SK-N-SH (cell line): ENCODE measurements at regions not wholly inside any gene's neighbourhood (a gene's known extent, or its start where the extent isn't known, plus 50 kb on each side); places are given as distances from the start of the nearest gene placed in this dataset.
A peak's percentile ranks its signal among the peaks of the same experiment; 100 is the strongest.

Experiments
- CTCF ChIA-PET: fragments of 300-600, 350-600 bp; formaldehyde crosslinking; extraction: SDS; loops from one replicate; lab custom pipeline; 2021; lab: Yijun Ruan, JAX
- POLR2A ChIA-PET: fragments of 350-600 bp; sonication (Branson Sonifier 250); formaldehyde crosslinking; extraction: SDS; loops from one replicate; lab custom pipeline; 2020; ENCODE audit warnings: antibody characterized with exemption, inconsistent platforms; lab: Yijun Ruan, JAX
- DNase-seq: peaks from one replicate; pipeline ENCODE4 v3.0.0; 2012
- H2AFZ ChIP-seq: fragments of 200-600 bp; sonication (generic); 2 replicates; pipeline ENCODE4 v1.8.1; 2016; ENCODE audit warnings: antibody characterized with exemption, mild to moderate bottlenecking, low read depth
- H3F3A ChIP-seq: fragments of 200-600 bp; sonication (generic); replicated peaks from 2 replicates; pipeline ENCODE3; 2016; ENCODE audit warnings: antibody characterized with exemption, mild to moderate bottlenecking; ENCODE audit not compliant: insufficient read depth
- H3K27ac ChIP-seq, 2 experiments: fragments of 200-500 bp in 1 of 2; fragments of 200-600 bp in 1 of 2; sonication (Bioruptor generic) in 1 of 2; sonication (generic), shearing (Covaris generic) in 1 of 2; 2 replicates each; pipeline versions ENCODE4 v1.5.1 to v1.6.1; 2014 to 2016; ENCODE audit warnings: low read depth in 2 of 2, inconsistent platforms in 1 of 2, low read length in 1 of 2, mild to moderate bottlenecking in 1 of 2, mixed read lengths in 1 of 2
- H3K27me3 ChIP-seq: fragments of 200-600 bp; sonication (generic), shearing (Covaris generic); 2 replicates; pipeline ENCODE4 v1.6.1; 2016; ENCODE audit warnings: mixed run types; ENCODE audit not compliant: insufficient read depth
- H3K36me3 ChIP-seq, 2 experiments: fragments of 200-500 bp in 1 of 2; fragments of 200-600 bp in 1 of 2; sonication (Bioruptor generic) in 1 of 2; sonication (generic) in 1 of 2; replicated peaks in 1 of 2; 2 replicates each; pipeline versions ENCODE3 to v1.5.1; 2014 to 2016; ENCODE audit warnings: low read length in 1 of 2, mild to moderate bottlenecking in 1 of 2; ENCODE audit not compliant: insufficient read depth in 2 of 2, control insufficient read depth in 1 of 2
- H3K4me1 ChIP-seq, 2 experiments: fragments of 200-500 bp in 1 of 2; fragments of 200-600 bp in 1 of 2; sonication (Bioruptor generic) in 1 of 2; sonication (generic), shearing (Covaris generic) in 1 of 2; 2 replicates each; pipeline versions ENCODE4 v1.5.1 to v1.6.1; 2014 to 2016; ENCODE audit warnings: low read depth in 1 of 2, low read length in 1 of 2, mixed run types in 1 of 2; ENCODE audit not compliant: insufficient read depth in 2 of 2, control insufficient read depth in 1 of 2
- H3K4me2 ChIP-seq: fragments of 200-600 bp; sonication (generic), shearing (Covaris generic); 2 replicates; pipeline ENCODE4 v1.6.1; 2017; ENCODE audit warnings: mixed run types
- H3K4me3 ChIP-seq, 2 experiments: fragments of 200-500 bp in 1 of 2; fragments of 200-600 bp in 1 of 2; sonication (Bioruptor generic) in 1 of 2; sonication (generic), shearing (Covaris generic) in 1 of 2; 2 replicates each; pipeline versions ENCODE4 v1.5.1 to v1.8.1; 2014 to 2016; ENCODE audit warnings: low read depth in 2 of 2, inconsistent platforms in 1 of 2, low read length in 1 of 2, mild to moderate bottlenecking in 1 of 2, mixed read lengths in 1 of 2, moderate library complexity in 1 of 2
- H3K79me2 ChIP-seq: fragments of 200-600 bp; sonication (generic); 2 replicates; pipeline ENCODE4 v1.8.1; 2017; ENCODE audit warnings: mild to moderate bottlenecking; ENCODE audit not compliant: insufficient read depth
- H3K9ac ChIP-seq: fragments of 200-600 bp; sonication (generic); 2 replicates; pipeline ENCODE4 v1.6.1; 2017; ENCODE audit warnings: mixed run types
- H3K9me2 ChIP-seq: fragments of 200-600 bp; sonication (generic); 2 replicates; pipeline ENCODE4 v1.6.1; 2017; ENCODE audit warnings: mixed run types
- H3K9me3 ChIP-seq: fragments of 200-600 bp; sonication (generic); 2 replicates; pipeline ENCODE4 v1.6.1; 2017; ENCODE audit warnings: mixed run types, mild to moderate bottlenecking, moderate library complexity
- H4K20me1 ChIP-seq: fragments of 200-600 bp; sonication (generic); 2 replicates; pipeline ENCODE4 v1.6.1; 2017; ENCODE audit warnings: mild to moderate bottlenecking, mixed run types; ENCODE audit not compliant: insufficient read depth
- CHD2 ChIP-seq: fragments of 150-350 bp; IDR thresholded peaks from 2 replicates; pipeline ENCODE4 v1.6.1; 2018; ENCODE audit warnings: low read length; ENCODE audit not compliant: partially characterized antibody
- EZH2phosphoT487 ChIP-seq: fragments of 200-600 bp; sonication (generic); IDR thresholded peaks from 2 replicates; pipeline ENCODE4 v1.6.1; 2017; ENCODE audit warnings: low read depth, mixed run types, mild to moderate bottlenecking, antibody characterized with exemption, moderate library complexity, borderline replicate concordance
- FOXJ3 ChIP-seq: sonication (generic); formaldehyde crosslinking; IDR thresholded peaks from 2 replicates; pipeline ENCODE4 v1.5.1; 2020; ENCODE audit warnings: mild to moderate bottlenecking, missing genetic modification reagents
- FOXM1 ChIP-seq: IDR thresholded peaks from 2 replicates; pipeline ENCODE4 v1.4.0; 2012; ENCODE audit warnings: low read depth, mild to moderate bottlenecking
- GABPA ChIP-seq: IDR thresholded peaks from 2 replicates; pipeline ENCODE4 v1.4.0; 2012; ENCODE audit warnings: low read depth, mild to moderate bottlenecking
- GATA2 ChIP-seq: sonication (generic); formaldehyde crosslinking; IDR thresholded peaks from 2 replicates; pipeline ENCODE4 v1.5.0; 2020; ENCODE audit warnings: mild to moderate bottlenecking, missing genetic modification reagents
- JUND ChIP-seq: IDR thresholded peaks from 2 replicates; pipeline ENCODE4 v1.4.0; 2012
- MEF2A ChIP-seq: IDR thresholded peaks from 2 replicates; pipeline ENCODE4 v1.4.0; 2012; ENCODE audit warnings: low read depth, borderline replicate concordance
- MXI1 ChIP-seq: IDR thresholded peaks from 2 replicates; pipeline ENCODE4 v1.6.1; 2012; ENCODE audit warnings: mild to moderate bottlenecking, low read depth, low read length, improper control_type of control experiment
- NRF1 ChIP-seq: IDR thresholded peaks from 2 replicates; pipeline ENCODE4 v1.6.1; 2012; ENCODE audit warnings: low read depth, mild to moderate bottlenecking, low read length
- POLR2AphosphoS5 ChIP-seq: IDR thresholded peaks from 2 replicates; pipeline ENCODE4 v1.6.1; 2012; ENCODE audit warnings: low read depth, low read length
- RCOR1 ChIP-seq: fragments of 150-350 bp; IDR thresholded peaks from 2 replicates; pipeline ENCODE4 v1.6.1; 2017; ENCODE audit warnings: antibody characterized with exemption, low read length
- RFX5 ChIP-seq: IDR thresholded peaks from 2 replicates; pipeline ENCODE4 v1.6.1; 2012; ENCODE audit warnings: mild to moderate bottlenecking, improper control_type of control experiment, low read length
- RXRA ChIP-seq: IDR thresholded peaks from 2 replicates; pipeline ENCODE4 v1.4.0; 2012; ENCODE audit warnings: low read depth, mild to moderate bottlenecking, borderline replicate concordance
- SIN3A ChIP-seq: IDR thresholded peaks from 2 replicates; pipeline ENCODE4 v1.6.1; 2012; ENCODE audit warnings: low read depth, mild to moderate bottlenecking, low read length, moderate library complexity, borderline replicate concordance
- SMC3 ChIP-seq: IDR thresholded peaks from 2 replicates; pipeline ENCODE4 v1.6.1; 2012; ENCODE audit warnings: low read depth, low read length, improper control_type of control experiment
- TEAD4 ChIP-seq: IDR thresholded peaks from 2 replicates; pipeline ENCODE4 v1.4.0; 2012; ENCODE audit warnings: mild to moderate bottlenecking, borderline replicate concordance; ENCODE audit not compliant: insufficient read depth
- YY1 ChIP-seq: IDR thresholded peaks from 2 replicates; pipeline ENCODE4 v1.4.0; 2012; ENCODE audit warnings: low read depth, mild to moderate bottlenecking
- WGBS: methylation state at CpG from one replicate; pipeline ENCODE4 v1.1.6; 2017; ENCODE audit warnings: low lambda C conversion rate; 5-methylcytosine and 5-hydroxymethylcytosine counted together
- TF ChIP-seq, protein P1 (sequence below): IDR thresholded peaks from 2 replicates; pipeline ENCODE4 v1.4.0; 2012; ENCODE audit warnings: low read depth
- TF ChIP-seq, protein P2 (sequence below): IDR thresholded peaks from 2 replicates; pipeline ENCODE4; 2012
- TF ChIP-seq, protein P3 (sequence below): IDR thresholded peaks from 2 replicates; pipeline ENCODE4 v1.6.1; 2012; ENCODE audit warnings: mild to moderate bottlenecking, low read depth, low read length, moderate library complexity
- TF ChIP-seq, protein P4 (sequence below): fragments of 200-600 bp; sonication (generic); IDR thresholded peaks from 2 replicates; pipeline ENCODE4 v1.6.1; 2017; ENCODE audit warnings: antibody characterized with exemption, mild to moderate bottlenecking, moderate library complexity
- TF ChIP-seq, protein P5 (sequence below): IDR thresholded peaks from 2 replicates; pipeline ENCODE4 v1.4.0; 2012; ENCODE audit warnings: low read depth, borderline replicate concordance

DNA sequence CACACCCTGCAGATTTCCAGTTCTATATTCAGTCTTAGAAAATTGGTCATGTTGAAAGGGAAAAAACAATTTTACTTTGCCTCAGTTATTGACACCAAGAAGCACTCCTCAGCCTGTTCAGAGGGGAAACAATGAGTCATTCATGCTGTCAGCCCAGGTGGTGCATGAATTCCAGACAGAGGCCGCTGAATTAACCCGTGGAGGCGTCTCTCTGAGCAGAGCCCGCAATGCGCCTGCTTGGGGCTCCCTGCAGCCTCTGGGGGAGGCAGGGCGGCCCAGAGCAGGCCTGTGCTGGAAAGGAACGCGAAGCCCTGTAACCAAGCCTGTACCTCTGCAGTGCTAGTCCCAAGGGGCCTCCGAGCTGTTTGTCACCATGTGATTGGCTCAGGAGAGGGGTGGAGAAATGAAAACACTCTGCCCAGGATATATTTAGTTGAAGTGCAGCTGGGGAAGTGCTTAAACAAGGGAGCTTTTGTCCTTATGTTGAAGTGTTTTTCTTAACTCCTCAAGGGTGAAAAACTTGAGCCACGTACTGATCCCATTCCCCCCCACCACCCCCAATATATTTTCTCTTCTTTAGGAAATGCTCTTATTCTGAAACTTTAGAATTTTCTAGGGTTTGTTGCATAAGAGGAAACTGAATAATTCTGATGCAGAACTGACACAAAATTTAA, 68.3 kb upstream of the CHD2 start:
- CTCF ChIA-PET, result interaction anchor here (1.1 to 2.4 kb wide), 9 partner anchors 9 to 87 kb away, joined by 3 to 14 read pairs (median 5); partner anchors contain the start of gene CHD2
- peak overlapping the region; percentile 88 to 94 for H3K27ac ChIP-seq
- peak; percentile 8; the same call in 1 of the 2 replicates for TF ChIP-seq RCOR1
- TF ChIP-seq, protein P1, sequence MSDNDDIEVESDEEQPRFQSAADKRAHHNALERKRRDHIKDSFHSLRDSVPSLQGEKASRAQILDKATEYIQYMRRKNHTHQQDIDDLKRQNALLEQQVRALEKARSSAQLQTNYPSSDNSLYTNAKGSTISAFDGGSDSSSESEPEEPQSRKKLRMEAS, result peak; percentile 90
- TF ChIP-seq, protein P2, sequence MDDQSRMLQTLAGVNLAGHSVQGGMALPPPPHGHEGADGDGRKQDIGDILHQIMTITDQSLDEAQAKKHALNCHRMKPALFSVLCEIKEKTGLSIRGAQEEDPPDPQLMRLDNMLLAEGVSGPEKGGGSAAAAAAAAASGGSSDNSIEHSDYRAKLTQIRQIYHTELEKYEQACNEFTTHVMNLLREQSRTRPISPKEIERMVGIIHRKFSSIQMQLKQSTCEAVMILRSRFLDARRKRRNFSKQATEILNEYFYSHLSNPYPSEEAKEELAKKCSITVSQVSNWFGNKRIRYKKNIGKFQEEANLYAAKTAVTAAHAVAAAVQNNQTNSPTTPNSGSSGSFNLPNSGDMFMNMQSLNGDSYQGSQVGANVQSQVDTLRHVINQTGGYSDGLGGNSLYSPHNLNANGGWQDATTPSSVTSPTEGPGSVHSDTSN, result peak; percentile 56
- no peak; the same call in 1 of the 2 replicates for TF ChIP-seq MEF2A
- TF ChIP-seq GABPA, result no peak; the same call in 1 of the 2 replicates
- TF ChIP-seq TEAD4, result peak; percentile 65; the same call in 1 of the 2 replicates
- TF ChIP-seq MXI1, result peak; percentile 89
- peak; percentile 68 for TF ChIP-seq NRF1
- TF ChIP-seq, protein P3, sequence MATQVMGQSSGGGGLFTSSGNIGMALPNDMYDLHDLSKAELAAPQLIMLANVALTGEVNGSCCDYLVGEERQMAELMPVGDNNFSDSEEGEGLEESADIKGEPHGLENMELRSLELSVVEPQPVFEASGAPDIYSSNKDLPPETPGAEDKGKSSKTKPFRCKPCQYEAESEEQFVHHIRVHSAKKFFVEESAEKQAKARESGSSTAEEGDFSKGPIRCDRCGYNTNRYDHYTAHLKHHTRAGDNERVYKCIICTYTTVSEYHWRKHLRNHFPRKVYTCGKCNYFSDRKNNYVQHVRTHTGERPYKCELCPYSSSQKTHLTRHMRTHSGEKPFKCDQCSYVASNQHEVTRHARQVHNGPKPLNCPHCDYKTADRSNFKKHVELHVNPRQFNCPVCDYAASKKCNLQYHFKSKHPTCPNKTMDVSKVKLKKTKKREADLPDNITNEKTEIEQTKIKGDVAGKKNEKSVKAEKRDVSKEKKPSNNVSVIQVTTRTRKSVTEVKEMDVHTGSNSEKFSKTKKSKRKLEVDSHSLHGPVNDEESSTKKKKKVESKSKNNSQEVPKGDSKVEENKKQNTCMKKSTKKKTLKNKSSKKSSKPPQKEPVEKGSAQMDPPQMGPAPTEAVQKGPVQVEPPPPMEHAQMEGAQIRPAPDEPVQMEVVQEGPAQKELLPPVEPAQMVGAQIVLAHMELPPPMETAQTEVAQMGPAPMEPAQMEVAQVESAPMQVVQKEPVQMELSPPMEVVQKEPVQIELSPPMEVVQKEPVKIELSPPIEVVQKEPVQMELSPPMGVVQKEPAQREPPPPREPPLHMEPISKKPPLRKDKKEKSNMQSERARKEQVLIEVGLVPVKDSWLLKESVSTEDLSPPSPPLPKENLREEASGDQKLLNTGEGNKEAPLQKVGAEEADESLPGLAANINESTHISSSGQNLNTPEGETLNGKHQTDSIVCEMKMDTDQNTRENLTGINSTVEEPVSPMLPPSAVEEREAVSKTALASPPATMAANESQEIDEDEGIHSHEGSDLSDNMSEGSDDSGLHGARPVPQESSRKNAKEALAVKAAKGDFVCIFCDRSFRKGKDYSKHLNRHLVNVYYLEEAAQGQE, result 0 out of 2 replicates have a peak, but pooled peaks have one; percentile 27
- peak; percentile 82 for TF ChIP-seq JUND
- TF ChIP-seq FOXM1, result no peak
- TF ChIP-seq SMC3, result peak; percentile 12; the same call in 1 of the 2 replicates
- TF ChIP-seq CHD2, result peak; percentile 18
- peak; percentile 91 for TF ChIP-seq SIN3A
- TF ChIP-seq RFX5, result no peak; the same call in 1 of the 2 replicates
- TF ChIP-seq, protein P4, sequence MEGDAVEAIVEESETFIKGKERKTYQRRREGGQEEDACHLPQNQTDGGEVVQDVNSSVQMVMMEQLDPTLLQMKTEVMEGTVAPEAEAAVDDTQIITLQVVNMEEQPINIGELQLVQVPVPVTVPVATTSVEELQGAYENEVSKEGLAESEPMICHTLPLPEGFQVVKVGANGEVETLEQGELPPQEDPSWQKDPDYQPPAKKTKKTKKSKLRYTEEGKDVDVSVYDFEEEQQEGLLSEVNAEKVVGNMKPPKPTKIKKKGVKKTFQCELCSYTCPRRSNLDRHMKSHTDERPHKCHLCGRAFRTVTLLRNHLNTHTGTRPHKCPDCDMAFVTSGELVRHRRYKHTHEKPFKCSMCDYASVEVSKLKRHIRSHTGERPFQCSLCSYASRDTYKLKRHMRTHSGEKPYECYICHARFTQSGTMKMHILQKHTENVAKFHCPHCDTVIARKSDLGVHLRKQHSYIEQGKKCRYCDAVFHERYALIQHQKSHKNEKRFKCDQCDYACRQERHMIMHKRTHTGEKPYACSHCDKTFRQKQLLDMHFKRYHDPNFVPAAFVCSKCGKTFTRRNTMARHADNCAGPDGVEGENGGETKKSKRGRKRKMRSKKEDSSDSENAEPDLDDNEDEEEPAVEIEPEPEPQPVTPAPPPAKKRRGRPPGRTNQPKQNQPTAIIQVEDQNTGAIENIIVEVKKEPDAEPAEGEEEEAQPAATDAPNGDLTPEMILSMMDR, result no peak
- 0 out of 2 replicates have a peak, but pooled peaks have one; percentile 32 for TF ChIP-seq RXRA
- no peak for TF ChIP-seq EZH2phosphoT487
- TF ChIP-seq GATA2 (CRISPR knock-in tag), result no peak
- TF ChIP-seq, protein P5, sequence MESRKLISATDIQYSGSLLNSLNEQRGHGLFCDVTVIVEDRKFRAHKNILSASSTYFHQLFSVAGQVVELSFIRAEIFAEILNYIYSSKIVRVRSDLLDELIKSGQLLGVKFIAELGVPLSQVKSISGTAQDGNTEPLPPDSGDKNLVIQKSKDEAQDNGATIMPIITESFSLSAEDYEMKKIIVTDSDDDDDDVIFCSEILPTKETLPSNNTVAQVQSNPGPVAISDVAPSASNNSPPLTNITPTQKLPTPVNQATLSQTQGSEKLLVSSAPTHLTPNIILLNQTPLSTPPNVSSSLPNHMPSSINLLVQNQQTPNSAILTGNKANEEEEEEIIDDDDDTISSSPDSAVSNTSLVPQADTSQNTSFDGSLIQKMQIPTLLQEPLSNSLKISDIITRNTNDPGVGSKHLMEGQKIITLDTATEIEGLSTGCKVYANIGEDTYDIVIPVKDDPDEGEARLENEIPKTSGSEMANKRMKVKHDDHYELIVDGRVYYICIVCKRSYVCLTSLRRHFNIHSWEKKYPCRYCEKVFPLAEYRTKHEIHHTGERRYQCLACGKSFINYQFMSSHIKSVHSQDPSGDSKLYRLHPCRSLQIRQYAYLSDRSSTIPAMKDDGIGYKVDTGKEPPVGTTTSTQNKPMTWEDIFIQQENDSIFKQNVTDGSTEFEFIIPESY, result peak; percentile 51; the same call in 1 of the 2 replicates
- TF ChIP-seq POLR2AphosphoS5, result peak; percentile 90
- no peak for TF ChIP-seq FOXJ3 (CRISPR knock-in tag)
- TF ChIP-seq YY1, result no peak

More for the DNA sequence above, 68.3 kb upstream of the CHD2 start:
- POLR2A ChIA-PET, result interaction anchor here (1.1 to 4.3 kb wide), 7 partner anchors 10 to 72 kb away, joined by 3 to 50 read pairs (median 6); partner anchors contain the start of gene CHD2
- Histone ChIP-seq H3F3A (peaks cover 29% of the 10 kb centered on the region), H3K4me2 (peak overlapping the region; percentile 78), H3K27me3 (no peaks in the 10 kb centered on the region), H3K9me2 (no peaks in the 10 kb centered on the region), H4K20me1 (no peaks in the 10 kb centered on the region), H3K4me1 (peaks cover 16 to 26% of the 10 kb centered on the region in 2 experiments), H3K79me2 (no peaks in the 10 kb centered on the region), H3K9me3 (no peaks in the 10 kb centered on the region), H2AFZ (peak overlapping the region; percentile 79), H3K9ac (peak overlapping the region; percentile 60), H3K4me3 (peak overlapping the region; percentile 7 to 40; a peak in 2 of 4 replicates), H3K36me3 (no peaks in the 10 kb centered on the region)
- peak; percentile 85 for DNase-seq
- WGBS, result 2% methylated on average over 9 of the region's 10 CpGs
